Superior temporal gyrus (tissue), 1 donor: ENCODE measurements at regions not wholly inside any gene's neighbourhood (a gene's known extent, or its start where the extent isn't known, plus 50 kb on each side); places are given as distances from the start of the nearest gene placed in this dataset.
"Not testable (repeated sequence)": the region's sequence is repeated elsewhere in the genome, so short reads cannot be mapped to it uniquely, and the experiment has no call there.

Experiments
- DNase-seq: peaks from one replicate; pipeline ENCODE4 v3.0.0-alpha.2; 2016; ENCODE audit errors: extremely low spot score

GRCh38 chr6:13874191-13874549, 50.6 kb upstream of the RNF182 start:
- DNase-seq: no peak

GRCh38 chr6:13873288-13874190, 51.2 kb upstream of the RNF182 start:
- no peak for DNase-seq

- no peak for DNase-seq
These were observed 52.1 kb upstream of the RNF182 start for GRCh38 chr6:13872681-13873080.

- DNase-seq: not testable (repeated sequence)
These were observed 52.7 kb upstream of the RNF182 start for GRCh38 chr6:13872006-13872405.

- peak; percentile 31 for DNase-seq
These were observed 54.4 kb upstream of the RNF182 start for GRCh38 chr6:13870214-13870830.

GRCh38 chr6:13868236-13868635, 53.9 kb upstream of the MCUR1 start:
- DNase-seq: no peak

GRCh38 chr6:13866301-13866700, 51.9 kb upstream of the MCUR1 start:
- DNase-seq: no peak

- peak; percentile 32 for DNase-seq
These were observed 50.8 kb upstream of the MCUR1 start for GRCh38 chr6:13865141-13865540.

GRCh38 chr6:13864669-13865068, 50.3 kb upstream of the MCUR1 start:
- not testable (repeated sequence) for DNase-seq
